ENCODE measurements at regions not wholly inside any gene's neighbourhood (a gene's known extent, or its start where the extent isn't known, plus 50 kb on each side); places are given as distances from the start of the nearest gene placed in this dataset.
"Not testable (repeated sequence)": the region's sequence is repeated elsewhere in the genome, so short reads cannot be mapped to it uniquely, and the experiment has no call there.

DNA sequence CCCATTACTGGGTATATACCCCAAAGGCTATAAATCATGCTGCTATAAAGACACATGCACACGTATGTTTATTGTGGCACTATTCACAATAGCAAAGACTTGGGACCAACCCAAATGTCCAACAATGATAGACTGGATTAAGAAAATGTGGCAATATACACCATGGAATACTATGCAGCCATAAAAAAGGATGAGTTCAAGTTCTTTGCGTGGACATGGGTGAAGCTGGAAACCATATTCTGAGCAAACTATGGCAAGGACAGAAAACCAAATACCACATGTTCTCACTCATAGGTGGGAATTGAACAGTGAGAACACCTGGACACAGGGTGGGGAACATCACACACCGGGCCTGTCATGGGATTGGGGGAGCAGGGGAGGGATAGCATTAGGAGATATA, 54.4 kb upstream of the MUCL1 start:
- not testable (repeated sequence) for DNase-seq (ENCODE audit: low read depth in 2 of 2)

DNA sequence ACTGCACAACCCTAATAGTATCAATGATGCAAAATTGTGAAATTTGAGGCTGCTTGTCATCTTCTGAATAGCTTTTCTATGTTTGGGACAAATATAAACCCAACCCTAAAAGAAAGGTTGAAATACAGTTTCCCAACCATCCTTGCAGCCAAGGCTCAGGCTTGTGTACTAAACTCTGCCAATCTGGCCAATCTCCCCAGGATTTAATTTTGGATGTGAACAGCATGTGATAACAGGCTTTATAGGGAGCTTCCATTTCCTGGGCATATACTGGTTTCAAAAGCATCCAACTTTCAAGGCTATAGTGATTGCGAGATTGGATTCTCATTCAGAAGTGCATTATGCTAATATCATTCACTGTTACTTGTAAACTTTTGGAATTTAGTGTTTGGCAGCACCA, 55.7 kb upstream of the MUCL1 start:
- no peak for DNase-seq (ENCODE audit: low read depth in 2 of 2)

DNA sequence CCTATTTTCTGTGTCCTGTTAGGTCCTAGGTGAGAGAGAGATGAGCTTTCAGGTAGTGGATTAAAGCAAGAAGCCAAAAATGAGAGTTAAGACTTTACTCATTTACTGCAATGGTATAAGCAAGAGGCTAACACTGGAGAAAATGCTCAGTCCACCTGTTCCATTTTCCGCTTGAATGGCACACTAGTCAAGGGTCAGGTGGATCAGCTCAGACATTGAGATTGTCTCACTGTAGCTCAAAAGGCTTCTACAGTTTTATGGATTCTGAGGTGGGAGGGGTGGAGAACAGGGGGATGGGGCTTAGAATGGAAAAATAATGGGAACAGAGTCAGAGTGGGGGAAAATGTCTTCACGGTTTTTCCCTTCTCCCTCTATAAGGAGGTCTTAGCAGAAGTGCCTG, 57.3 kb upstream of the MUCL1 start:
- DNase-seq (ENCODE audit: low read depth in 2 of 2) = no peak

- DNase-seq (ENCODE audit: low read depth in 2 of 2) = no peak
Measured at GRCh38 chr12:54795644-54796043, 58.7 kb upstream of the MUCL1 start.

GRCh38 chr12:54786081-54786480, 68.2 kb upstream of the MUCL1 start:
- DNase-seq (ENCODE audit: low read depth in 2 of 2) = no peak

GRCh38 chr12:54784115-54784514, 70.2 kb upstream of the MUCL1 start:
- DNase-seq (ENCODE audit: low read depth in 2 of 2) = no peak

- DNase-seq (ENCODE audit: low read depth in 2 of 2) = not testable (repeated sequence)
Measured at GRCh38 chr12:54777031-54777430, 77.3 kb upstream of the MUCL1 start.

GRCh38 chr12:54773593-54773992, 80.7 kb upstream of the MUCL1 start:
- DNase-seq (ENCODE audit: low read depth in 2 of 2) = no peak

DNA sequence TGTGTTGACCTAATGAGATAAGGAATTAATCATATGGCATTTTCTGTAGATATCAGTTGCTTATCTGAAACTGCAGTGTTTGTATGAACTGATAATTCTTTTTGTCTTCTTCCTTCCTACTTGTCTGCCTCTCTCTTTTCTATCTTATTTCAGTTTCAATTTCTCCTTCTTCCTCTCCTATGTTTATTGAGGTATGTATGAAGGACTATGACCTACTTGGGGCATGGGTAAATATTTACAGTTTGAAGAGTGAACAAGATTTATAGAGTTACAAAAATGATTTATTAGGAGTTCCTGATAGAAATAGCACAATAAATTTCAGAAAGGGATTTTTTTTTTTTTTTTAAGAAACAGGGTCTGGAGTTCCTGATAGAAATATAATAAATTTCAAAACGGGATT, 88.7 kb upstream of the MUCL1 start:
- DNase-seq (ENCODE audit: low read depth in 2 of 2) = no peak

GRCh38 chr12:54762390-54762789, 91.9 kb upstream of the MUCL1 start:
- no peak for DNase-seq (ENCODE audit: low read depth in 2 of 2)

DNA sequence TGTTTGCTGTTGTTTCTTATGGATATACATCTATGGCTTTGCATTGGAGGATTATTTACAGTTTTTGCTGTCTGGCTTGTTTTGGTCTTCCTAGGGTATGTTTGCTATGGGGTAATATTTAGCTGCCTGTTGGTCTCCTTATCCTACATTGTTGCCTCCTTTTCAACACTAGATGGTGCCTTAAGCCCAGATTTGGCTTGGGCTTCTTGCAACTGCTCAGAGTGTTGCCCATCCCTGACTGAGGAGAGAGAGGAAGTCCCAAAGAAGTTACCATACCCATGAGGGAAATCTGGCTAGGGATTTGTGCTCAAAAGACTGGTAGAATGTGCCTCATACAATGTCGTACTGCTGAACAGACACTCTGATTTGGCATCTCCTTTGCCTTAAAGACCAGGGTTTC, 94.6 kb upstream of the MUCL1 start:
- no peak for DNase-seq (ENCODE audit: low read depth in 2 of 2)

- DNase-seq (ENCODE audit: low read depth in 2 of 2) = no peak
Measured at GRCh38 chr12:54751493-54751892, 102.8 kb upstream of the MUCL1 start.

DNA sequence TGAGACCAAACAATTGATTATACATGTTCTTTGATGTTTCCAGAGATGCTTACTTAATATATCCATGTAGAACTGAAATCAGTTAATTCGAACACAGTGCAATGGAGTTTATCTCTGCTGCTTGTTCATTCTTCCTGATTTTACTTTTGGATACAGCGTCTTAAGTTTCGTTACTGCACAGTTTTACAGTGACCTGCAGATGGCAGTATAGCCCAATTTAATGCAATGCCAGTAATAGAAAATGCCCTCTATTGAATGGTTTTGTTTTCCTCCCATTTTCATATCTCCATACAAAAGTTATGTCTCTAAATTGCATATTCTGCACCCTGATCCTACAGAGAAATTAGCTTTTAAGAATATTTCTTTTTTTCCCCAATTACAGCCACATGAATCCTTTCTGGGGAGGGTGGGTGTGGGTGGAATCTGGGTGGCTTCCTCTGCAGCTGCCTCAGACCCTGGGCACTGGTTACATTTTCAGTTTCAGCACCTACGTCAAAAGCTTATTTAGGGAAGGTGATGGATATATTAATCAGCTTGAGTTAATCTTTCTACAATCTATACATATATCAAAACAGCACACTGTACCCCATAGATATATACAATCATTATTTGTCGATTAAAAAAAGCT, 101.1 kb upstream of the DCD start:
- peak in 1 of 2 donors; percentile 8 for DNase-seq (ENCODE audit: low read depth in 2 of 2)

GRCh38 chr12:54744590-54744989, 96.4 kb upstream of the DCD start:
- DNase-seq (ENCODE audit: low read depth in 2 of 2) = no peak

- DNase-seq (ENCODE audit: low read depth in 2 of 2) = no peak
Measured at GRCh38 chr12:54740882-54741281, 92.7 kb upstream of the DCD start.

DNA sequence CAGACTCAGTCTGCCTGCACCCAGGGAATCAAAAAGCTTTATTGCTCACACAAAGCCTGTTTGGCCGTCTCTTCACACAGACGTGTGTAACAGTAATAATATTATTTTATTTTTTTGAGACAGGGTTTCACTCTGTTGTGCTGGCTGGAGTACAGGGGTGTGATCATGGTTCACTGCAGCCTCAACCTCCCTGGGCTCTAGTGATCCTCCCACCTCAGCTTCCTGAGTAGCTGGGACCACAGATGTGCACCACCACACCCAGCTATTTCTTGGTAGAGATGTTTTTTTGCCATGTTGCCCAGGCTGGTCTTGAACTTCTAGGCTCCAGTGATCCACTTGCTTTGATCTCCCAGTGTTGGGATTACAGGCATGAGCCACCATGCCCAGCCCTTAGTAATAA, 88.4 kb upstream of the DCD start:
- DNase-seq (ENCODE audit: low read depth in 2 of 2) = no peak

- no peak for DNase-seq (ENCODE audit: low read depth in 2 of 2)
Measured at GRCh38 chr12:54734196-54734950, 86.2 kb upstream of the DCD start.

GRCh38 chr12:54725233-54725843, 77.2 kb upstream of the DCD start:
- no peak for DNase-seq (ENCODE audit: low read depth in 2 of 2)

- no peak for DNase-seq (ENCODE audit: low read depth in 2 of 2)
Measured at GRCh38 chr12:54723379-54724256, 75.5 kb upstream of the DCD start.

DNA sequence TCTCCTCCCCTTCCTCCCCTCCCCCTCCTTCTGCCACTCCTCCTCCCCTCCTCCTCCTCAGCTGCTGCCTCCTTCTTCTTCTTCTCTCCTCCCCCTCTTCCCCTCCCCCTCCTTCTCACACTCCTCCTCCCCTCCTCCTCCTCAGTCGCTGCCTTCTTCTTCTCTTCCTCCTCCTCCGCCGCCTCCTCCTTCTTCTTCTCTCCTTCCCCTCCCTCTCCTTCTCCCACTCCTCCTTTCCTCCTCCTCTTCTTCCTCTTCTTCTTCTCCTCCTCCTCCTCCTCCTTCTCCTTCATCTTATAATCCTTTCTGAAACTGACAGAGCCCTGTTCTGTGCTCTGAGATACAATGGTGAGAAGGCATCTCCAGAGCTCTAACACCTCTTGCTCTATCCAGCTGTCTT, 73.1 kb upstream of the DCD start:
- DNase-seq (ENCODE audit: low read depth in 2 of 2) = no peak

GRCh38 chr12:54719691-54720090, 71.5 kb upstream of the DCD start:
- no peak for DNase-seq (ENCODE audit: low read depth in 2 of 2)

GRCh38 chr12:54716261-54716660, 68.1 kb upstream of the DCD start:
- DNase-seq (ENCODE audit: low read depth in 2 of 2) = no peak
